GM12892 (cell line): ENCODE measurements at regions not wholly inside any gene's neighbourhood (a gene's known extent, or its start where the extent isn't known, plus 50 kb on each side); places are given as distances from the start of the nearest gene placed in this dataset.

ENCODE experiments used
- POLR2A ChIP-seq: IDR thresholded peaks from 2 replicates; pipeline ENCODE4 v1.6.1; 2011; ENCODE audit warnings: low read depth, low read length, control low read depth
- POLR2AphosphoS5 ChIP-seq: IDR thresholded peaks from 2 replicates; pipeline ENCODE4 v1.6.1; 2011; ENCODE audit warnings: low read depth, low read length, control low read depth
- TAF1 ChIP-seq: IDR thresholded peaks from 2 replicates; pipeline ENCODE4 v1.6.1; 2011; ENCODE audit warnings: low read depth, mild to moderate bottlenecking, control low read depth, low read length, borderline replicate concordance

DNA sequence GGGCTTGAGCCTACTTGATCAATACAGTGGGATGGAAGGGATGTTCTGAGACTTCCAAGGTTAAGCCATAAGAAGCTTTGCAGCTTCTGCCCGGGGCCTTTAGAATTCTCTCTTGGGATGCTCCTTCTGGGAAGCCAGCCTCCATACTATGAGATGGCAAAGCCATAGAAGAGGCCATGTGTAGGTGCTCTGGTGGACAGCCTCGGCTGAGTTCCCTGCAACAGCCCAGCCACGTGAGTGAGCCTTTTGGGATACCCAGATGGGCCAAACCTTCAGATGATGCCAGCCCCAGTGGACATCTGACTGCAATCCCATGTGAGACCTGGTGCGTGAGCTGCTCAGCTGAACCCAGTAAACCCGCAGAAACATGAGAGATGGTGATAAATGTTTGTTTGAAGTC lies 370.6 kb downstream of the RPS24 start:
- no peak for TF ChIP-seq POLR2A
- no peak for TF ChIP-seq POLR2AphosphoS5
- no peak for TF ChIP-seq TAF1
